K562 (cell line): ENCODE measurements at regions not wholly inside any gene's neighbourhood (a gene's known extent, or its start where the extent isn't known, plus 50 kb on each side); places are given as distances from the start of the nearest gene placed in this dataset.

Source experiments
- ATAC-seq: fragments of 200-7000 bp; cut with Tn5 transposase; 3 replicates; pipeline ENCODE4 v1.9.1; 2020; ENCODE audit warnings: moderate library complexity
- BruUV-seq: library from RNA; stranded (reverse); fragments of 400-500 nt; replicated peaks from 2 replicates; lab custom pipeline; 2021; lab: Mats Ljungman, UMichigan
- CTCF ChIA-PET: fragments of 300-600 bp; formaldehyde crosslinking; extraction: SDS; loops from one replicate; lab custom pipeline; 2021; ENCODE audit warnings: low intra/inter-chr PET ratio; lab: Yijun Ruan, JAX
- POLR2A ChIA-PET: fragments of 300-600, 350-650 bp; sonication (Branson Sonifier 250); formaldehyde crosslinking; extraction: SDS; loops from one replicate; lab custom pipeline; 2021; ENCODE audit warnings: antibody characterized with exemption, inconsistent platforms; lab: Yijun Ruan, JAX
- DNase-seq, 4 experiments: peaks; one replicate each; pipeline versions ENCODE4 v3.0.0 to v3.0.0-alpha.2; 2011 to 2018; ENCODE audit warnings: low spot score in 3 of 4, mixed read lengths in 3 of 4; ENCODE audit errors: extremely low read depth in 1 of 4
- FAIRE-seq: peaks from 2 replicates; lab custom pipeline; 2011; peaks lifted over from hg19 to GRCh38; lab: Jason Lieb, UNC
- H2AFZ ChIP-seq: 2 replicates; pipeline ENCODE4 v1.6.0; 2011; ENCODE audit warnings: low read depth, low read length, control low read depth, inconsistent platforms
- H3K27ac ChIP-seq: fragments of 200-600 bp; 3 replicates; pipeline ENCODE4 v1.8.0; 2011; ENCODE audit warnings: low read depth, mild to moderate bottlenecking, control low read depth, inconsistent platforms, low read length, moderate library complexity, mixed read lengths; ENCODE audit errors: extremely low read depth
- H3K27me3 ChIP-seq, 2 experiments: fragments of 300-600 bp in 1 of 2; 2 replicates in 1 of 2; 3 replicates in 1 of 2; pipeline versions ENCODE4 v1.6.0 to v1.8.0; 2011; ENCODE audit warnings: inconsistent platforms in 2 of 2, low read length in 2 of 2, mild to moderate bottlenecking in 1 of 2, mixed read lengths in 1 of 2, moderate library complexity in 1 of 2; ENCODE audit not compliant: control insufficient read depth in 2 of 2, insufficient read depth in 2 of 2
- H3K36me3 ChIP-seq: fragments of 300-600 bp; 3 replicates; pipeline ENCODE4 v1.8.0; 2011; ENCODE audit warnings: mild to moderate bottlenecking, low read length, inconsistent platforms; ENCODE audit not compliant: control insufficient read depth, insufficient read depth
- H3K4me1 ChIP-seq, 2 experiments: fragments of 200-600 bp in 1 of 2; replicated peaks in 1 of 2; 2 replicates in 1 of 2; 3 replicates in 1 of 2; pipeline versions ENCODE4 v1.5.1 to v1.8.0; 2011; ENCODE audit warnings: inconsistent platforms in 2 of 2, low read length in 2 of 2, mild to moderate bottlenecking in 1 of 2, mixed read lengths in 1 of 2, moderate library complexity in 1 of 2; ENCODE audit not compliant: control insufficient read depth in 2 of 2, insufficient read depth in 2 of 2
- H3K4me2 ChIP-seq: 2 replicates; pipeline ENCODE4 v1.6.1; 2011; ENCODE audit warnings: low read length, control low read depth, inconsistent platforms, mixed read lengths; ENCODE audit not compliant: insufficient read depth
- H3K4me3 ChIP-seq: fragments of 200-600 bp; sonication (generic), shearing (Covaris generic); 2 replicates; pipeline ENCODE4 v1.5.1; 2016; ENCODE audit warnings: control low read depth, inconsistent platforms
- H3K79me2 ChIP-seq: fragments of 200-600 bp; 3 replicates; pipeline ENCODE4 v1.8.0; 2011; ENCODE audit warnings: low read length, inconsistent platforms; ENCODE audit not compliant: control insufficient read depth, insufficient read depth
- H3K9ac ChIP-seq, 2 experiments: 2 replicates each; pipeline versions ENCODE4 v1.6.0 to v1.6.1; 2011; ENCODE audit warnings: low read depth in 2 of 2, low read length in 2 of 2, control low read depth in 1 of 2, inconsistent platforms in 1 of 2, mild to moderate bottlenecking in 1 of 2, mixed read lengths in 1 of 2; ENCODE audit not compliant: insufficient read depth in 1 of 2
- H3K9me1 ChIP-seq: one replicate; pipeline ENCODE4 v1.6.0; 2011; ENCODE audit warnings: inconsistent platforms, mild to moderate bottlenecking, low read length, moderate library complexity; ENCODE audit not compliant: control insufficient read depth, insufficient read depth
- H3K9me3 ChIP-seq: replicated peaks from 2 replicates; pipeline ENCODE4 v1.5.1; 2011; ENCODE audit warnings: low read depth, low read length, inconsistent platforms; ENCODE audit not compliant: control insufficient read depth, insufficient read depth
- H4K20me1 ChIP-seq: replicated peaks from 2 replicates; pipeline ENCODE4 v1.6.1; 2011; ENCODE audit warnings: low read length, inconsistent platforms, mixed read lengths; ENCODE audit not compliant: control insufficient read depth, insufficient read depth
- BRCA1 ChIP-seq, 2 experiments: fragments of 450-650 bp in 1 of 2; sonication (generic) in 1 of 2; formaldehyde crosslinking in 1 of 2; IDR thresholded peaks; 2 replicates each; pipeline versions ENCODE4 v1.5.0 to v1.6.1; 2017 to 2020; ENCODE audit warnings: mild to moderate bottlenecking in 1 of 2, missing genetic modification reagents in 1 of 2
- CCAR2 ChIP-seq: fragments of 200-400 bp; formaldehyde crosslinking; IDR thresholded peaks from 2 replicates; pipeline ENCODE4 v1.6.1; 2017; ENCODE audit warnings: mild to moderate bottlenecking, low read depth, low read length
- CREB1 ChIP-seq, 2 experiments: sonication (generic) in 1 of 2; formaldehyde crosslinking in 1 of 2; IDR thresholded peaks; 2 replicates each; pipeline versions ENCODE4 v1.6.1 to v1.8.0; 2012 to 2022; ENCODE audit warnings: inconsistent platforms in 1 of 2, mild to moderate bottlenecking in 1 of 2, missing genetic modification reagents in 1 of 2, moderate library complexity in 1 of 2
- DACH1 ChIP-seq: fragments of 450-650 bp; IDR thresholded peaks from 2 replicates; pipeline ENCODE4 v1.6.1; 2018; ENCODE audit not compliant: partially characterized antibody
- HOXB6 ChIP-seq: fragments of 250-450 bp; sonication (Bioruptor Pico); IDR thresholded peaks from 2 replicates; pipeline ENCODE4 v1.5.1; 2022; ENCODE audit warnings: mild to moderate bottlenecking, borderline replicate concordance
- KAT8 ChIP-seq: fragments of 450-650 bp; IDR thresholded peaks from 2 replicates; pipeline ENCODE4 v1.6.1; 2016; ENCODE audit warnings: low read depth, mild to moderate bottlenecking
- KHSRP ChIP-seq: fragments of 450-650 bp; IDR thresholded peaks from 2 replicates; pipeline ENCODE4 v1.6.1; 2017
- MED1 ChIP-seq: sonication (generic); formaldehyde crosslinking; IDR thresholded peaks from 2 replicates; pipeline ENCODE4 v1.8.1; 2023; ENCODE audit warnings: missing genetic modification reagents, borderline replicate concordance
- NCOR1 ChIP-seq: fragments of 450-650 bp; IDR thresholded peaks from 2 replicates; pipeline ENCODE4 v1.6.1; 2016; ENCODE audit warnings: mild to moderate bottlenecking, moderate library complexity
- PRPF4 ChIP-seq: fragments of 200-400 bp; formaldehyde crosslinking; IDR thresholded peaks from one replicate; pipeline ENCODE4 v1.6.1; 2017; ENCODE audit warnings: low read length, low read depth, mild to moderate bottlenecking; ENCODE audit not compliant: insufficient read depth, poor library complexity, severe bottlenecking
- SREBF1 ChIP-seq: fragments of 150-350 bp; IDR thresholded peaks from 2 replicates; pipeline ENCODE4 v1.6.1; 2014; ENCODE audit warnings: antibody characterized with exemption, low read depth, low read length, borderline replicate concordance
- XRCC3 ChIP-seq: fragments of 450-650 bp; IDR thresholded peaks from 2 replicates; pipeline ENCODE4 v1.6.1; 2017; ENCODE audit warnings: mild to moderate bottlenecking, moderate library complexity
- ZC3H4 ChIP-seq: sonication (generic); formaldehyde crosslinking; IDR thresholded peaks from 2 replicates; pipeline ENCODE4 v1.9.0; 2021; ENCODE audit warnings: missing genetic modification reagents, borderline replicate concordance
- ZNF316 ChIP-seq: fragments of 450-650 bp; IDR thresholded peaks from 2 replicates; pipeline ENCODE4 v1.6.1; 2016
- ZNF444 ChIP-seq: fragments of 250-450 bp; sonication (Bioruptor Pico); IDR thresholded peaks from 2 replicates; pipeline ENCODE4 v1.4.0; 2020; ENCODE audit warnings: mild to moderate bottlenecking, moderate library complexity
- ZNF830 ChIP-seq: fragments of 250-450 bp; sonication (Bioruptor Pico); IDR thresholded peaks from 2 replicates; pipeline ENCODE4 v1.5.0; 2021; ENCODE audit warnings: mild to moderate bottlenecking
- WGBS: fragments of 100-300 bp; shearing (Covaris generic); methylation state at CpG from one replicate; pipeline ENCODE4 v1.1.6; 2016; ENCODE audit warnings: low coverage, mixed read lengths; ENCODE audit not compliant: insufficient coverage; ENCODE audit errors: missing lambda C conversion rate; 5-methylcytosine and 5-hydroxymethylcytosine counted together
- in situ Hi-C: fragments of 300-500 bp; cut with MboI; formaldehyde crosslinking; loops from 4 replicates; pipeline ENCODE4 v1.15.0; 2018; ENCODE audit warnings: inconsistent platforms, mixed read lengths
- intact Hi-C: fragments of 100-400 bp; cut with micrococcal nuclease; formaldehyde crosslinking; loops from 2 replicates; pipeline ENCODE4 v1.14.2; 2022
- TF ChIP-seq, protein P1 (sequence below): fragments of 450-650 bp; IDR thresholded peaks from 2 replicates; pipeline ENCODE4 v1.6.1; 2016; ENCODE audit warnings: missing biosample characterization, missing genetic modification characterization

DNA sequence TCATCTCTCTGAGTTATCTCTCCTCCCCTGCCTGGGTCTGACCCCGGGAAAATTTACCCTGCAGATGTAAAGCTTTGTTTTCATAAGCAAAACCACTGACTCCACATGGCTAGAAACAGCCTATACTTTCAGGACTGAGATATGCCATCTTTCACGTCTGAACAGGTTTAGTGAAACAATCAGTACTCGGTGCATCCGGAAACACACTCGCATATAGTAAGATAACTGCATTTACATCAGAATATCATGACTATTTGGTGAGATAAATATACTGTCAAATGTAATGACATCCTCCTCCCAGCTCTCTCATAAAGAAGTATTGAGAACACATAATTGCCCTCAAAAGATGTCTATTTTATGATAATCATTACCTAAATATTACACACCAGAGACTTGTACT, 172.8 kb downstream of the EFNB2 start:
- H4K20me1 ChIP-seq, result no peaks in the 10 kb centered on the region
- no TSS peak for BruUV-seq
- FAIRE-seq, result no peak
- in situ Hi-C loops, result no loop called here
- TF ChIP-seq ZNF830 (CRISPR knock-in tag) (no peak), BRCA1 (IDR thresholded peaks at IDR 0.05) (no peak), BRCA1 (CRISPR knock-in tag; IDR thresholded peaks at IDR 0.05) (no peak), CCAR2 (no peak), ZNF316 (no peak), HOXB6 (CRISPR knock-in tag) (no peak), MED1 (CRISPR knock-in tag) (no peak)
- TF ChIP-seq, all 486 proteins: peak for 0
- ChIA-PET CTCF (no interaction called here), POLR2A (no interaction called here)
- Histone ChIP-seq H3K79me2 (no peaks in the 10 kb centered on the region), H3K9me3 (no peaks in the 10 kb centered on the region), H3K27ac (no peak overlapping the region), H3K9me1 (no peaks in the 10 kb centered on the region), H3K4me1 (no peaks in the 10 kb centered on the region), H3K4me3 (no peak overlapping the region), H3K9ac (no peak overlapping the region), H3K27me3 (no peaks in the 10 kb centered on the region), H3K36me3 (no peaks in the 10 kb centered on the region), H3K4me2 (no peak overlapping the region), H2AFZ (no peak overlapping the region)
- intact Hi-C loops, result no loop called here
- 0% methylated on average over 5 of the region's 5 CpGs for WGBS
- ATAC-seq (no peak), DNase-seq (no peak)

GRCh38 chr13:106361621-106362020, 173.8 kb downstream of the EFNB2 start:
- no peaks in the 10 kb centered on the region for H3K4me1 ChIP-seq
- H4K20me1 ChIP-seq, result no peaks in the 10 kb centered on the region
- no peak overlapping the region for H3K4me3 ChIP-seq
- no TSS peak for BruUV-seq
- no peak overlapping the region for H3K4me2 ChIP-seq
- H3K27me3 ChIP-seq, result no peaks in the 10 kb centered on the region
- ATAC-seq (no peak), DNase-seq (no peak), FAIRE-seq (no peak)
- WGBS, result 0% methylated on average over 2 of the region's 2 CpGs
- H3K27ac ChIP-seq, result no peak overlapping the region
- no peak overlapping the region for H3K9ac ChIP-seq
- in situ Hi-C loops, result no loop called here
- POLR2A ChIA-PET, result no interaction called here
- H3K36me3 ChIP-seq, result no peaks in the 10 kb centered on the region
- intact Hi-C loops, result no loop called here
- CTCF ChIA-PET, result no interaction called here
- no peaks in the 10 kb centered on the region for H3K9me3 ChIP-seq
- no peaks in the 10 kb centered on the region for H3K79me2 ChIP-seq
- H2AFZ ChIP-seq, result no peak overlapping the region
- H3K9me1 ChIP-seq, result no peaks in the 10 kb centered on the region
- TF ChIP-seq ZNF444 (no peak), KHSRP (no peak), NCOR1 (no peak), XRCC3 (no peak), SREBF1 (no peak), CREB1 (IDR thresholded peaks at IDR 0.05) (no peak), CREB1 (CRISPR knock-in tag; IDR thresholded peaks at IDR 0.05) (no peak), PRPF4 (no peak), KAT8 (no peak), DACH1 (no peak), ZC3H4 (CRISPR knock-in tag) (no peak)
- TF ChIP-seq, protein P1, sequence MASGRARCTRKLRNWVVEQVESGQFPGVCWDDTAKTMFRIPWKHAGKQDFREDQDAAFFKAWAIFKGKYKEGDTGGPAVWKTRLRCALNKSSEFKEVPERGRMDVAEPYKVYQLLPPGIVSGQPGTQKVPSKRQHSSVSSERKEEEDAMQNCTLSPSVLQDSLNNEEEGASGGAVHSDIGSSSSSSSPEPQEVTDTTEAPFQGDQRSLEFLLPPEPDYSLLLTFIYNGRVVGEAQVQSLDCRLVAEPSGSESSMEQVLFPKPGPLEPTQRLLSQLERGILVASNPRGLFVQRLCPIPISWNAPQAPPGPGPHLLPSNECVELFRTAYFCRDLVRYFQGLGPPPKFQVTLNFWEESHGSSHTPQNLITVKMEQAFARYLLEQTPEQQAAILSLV, result no peak
